ENCODE measurements at regions not wholly inside any gene's neighbourhood (a gene's known extent, or its start where the extent isn't known, plus 50 kb on each side); places are given as distances from the start of the nearest gene placed in this dataset.

DNA sequence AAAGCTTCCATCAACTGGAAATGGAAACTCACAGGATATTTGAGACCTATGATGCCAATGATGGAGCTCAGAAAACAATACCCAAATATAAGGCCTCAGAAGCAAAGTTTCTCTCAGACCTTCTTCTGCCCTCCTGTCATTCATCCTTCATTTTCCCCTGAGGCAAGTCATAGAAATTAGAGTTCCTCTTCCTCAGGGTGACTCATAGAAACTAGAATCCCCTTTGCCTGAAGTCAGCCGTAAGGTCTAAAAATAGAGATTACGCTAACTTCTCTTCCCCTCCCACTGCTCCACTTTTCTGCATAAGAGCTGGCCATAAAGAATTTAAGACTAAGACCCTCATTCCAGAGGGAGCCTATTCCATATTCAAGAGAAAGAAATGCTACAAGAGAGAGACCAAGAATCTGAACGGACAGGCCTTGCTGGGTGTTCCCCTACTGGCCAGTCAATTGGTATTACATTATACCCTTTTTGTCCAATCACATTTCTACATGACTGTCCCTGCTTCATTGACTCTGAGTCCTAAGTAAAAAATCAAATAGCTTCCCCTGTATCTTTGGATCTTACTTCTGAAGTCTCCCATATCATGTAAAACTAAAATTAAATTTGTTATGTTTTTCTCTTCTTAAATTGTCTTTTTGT lies 994.9 kb downstream of the ADGRL2 start:
- intact Hi-C loops (cut with DNase I): no loop called here
- TF ChIP-seq, protein P1, sequence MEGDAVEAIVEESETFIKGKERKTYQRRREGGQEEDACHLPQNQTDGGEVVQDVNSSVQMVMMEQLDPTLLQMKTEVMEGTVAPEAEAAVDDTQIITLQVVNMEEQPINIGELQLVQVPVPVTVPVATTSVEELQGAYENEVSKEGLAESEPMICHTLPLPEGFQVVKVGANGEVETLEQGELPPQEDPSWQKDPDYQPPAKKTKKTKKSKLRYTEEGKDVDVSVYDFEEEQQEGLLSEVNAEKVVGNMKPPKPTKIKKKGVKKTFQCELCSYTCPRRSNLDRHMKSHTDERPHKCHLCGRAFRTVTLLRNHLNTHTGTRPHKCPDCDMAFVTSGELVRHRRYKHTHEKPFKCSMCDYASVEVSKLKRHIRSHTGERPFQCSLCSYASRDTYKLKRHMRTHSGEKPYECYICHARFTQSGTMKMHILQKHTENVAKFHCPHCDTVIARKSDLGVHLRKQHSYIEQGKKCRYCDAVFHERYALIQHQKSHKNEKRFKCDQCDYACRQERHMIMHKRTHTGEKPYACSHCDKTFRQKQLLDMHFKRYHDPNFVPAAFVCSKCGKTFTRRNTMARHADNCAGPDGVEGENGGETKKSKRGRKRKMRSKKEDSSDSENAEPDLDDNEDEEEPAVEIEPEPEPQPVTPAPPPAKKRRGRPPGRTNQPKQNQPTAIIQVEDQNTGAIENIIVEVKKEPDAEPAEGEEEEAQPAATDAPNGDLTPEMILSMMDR (IDR thresholded peaks at IDR 0.05): no peak
- no peak for TF ChIP-seq POLR2A (IDR thresholded peaks at IDR 0.05)
- ATAC-seq (no peak), DNase-seq (no peak)
- WGBS (ENCODE audit: insufficient coverage, low coverage, low lambda C conversion rate, missing lambda C conversion rate): 75% methylated on average over 3 of the region's 3 CpGs
- no peak overlapping the region for H3K4me3 ChIP-seq
- no peaks in the 10 kb centered on the region for H3K27me3 ChIP-seq
- H3K27ac ChIP-seq: no peak overlapping the region
- peaks cover 0 to 4% (median 2%) of the 10 kb centered on the region in 4 donors for H3K9me3 ChIP-seq
- H3K4me1 ChIP-seq: no peaks in the 10 kb centered on the region
- H3K36me3 ChIP-seq: no peaks in the 10 kb centered on the region

DNA sequence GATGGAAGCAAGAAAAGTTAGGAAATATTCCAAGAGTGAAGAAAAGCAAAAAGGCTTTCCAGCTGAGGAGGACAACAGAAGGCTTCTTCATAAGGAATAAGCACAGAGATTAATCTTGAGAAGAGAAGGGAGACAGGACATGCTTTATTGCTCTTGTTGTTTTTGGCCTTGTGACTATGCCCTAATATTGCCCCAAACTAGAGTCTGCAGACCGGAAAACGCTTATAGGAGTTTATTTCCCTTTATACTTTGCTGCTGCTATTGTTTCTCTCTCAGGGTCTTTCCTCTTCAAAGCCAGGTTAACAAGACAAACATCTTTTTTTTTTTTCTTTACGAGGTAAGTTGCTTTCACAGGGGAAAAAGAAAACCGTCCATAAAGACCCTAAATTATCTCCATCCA lies 991.4 kb downstream of the ADGRL2 start:
- Histone ChIP-seq H3K27me3 (no peaks in the 10 kb centered on the region), H3K4me3 (no peak overlapping the region), H3K36me3 (no peaks in the 10 kb centered on the region), H3K4me1 (no peaks in the 10 kb centered on the region), H3K27ac (no peak overlapping the region), H3K9me3 (peaks cover 0 to 6% (median 3%) of the 10 kb centered on the region in 4 donors)
- 58% methylated on average over 4 of the region's 4 CpGs for WGBS (ENCODE audit: insufficient coverage, low coverage, low lambda C conversion rate, missing lambda C conversion rate)
- DNase-seq (no peak), ATAC-seq (no peak)
- intact Hi-C loops (cut with DNase I): no loop called here
- TF ChIP-seq, protein P1 (IDR thresholded peaks at IDR 0.05): no peak
- no peak for TF ChIP-seq POLR2A (IDR thresholded peaks at IDR 0.05)

DNA sequence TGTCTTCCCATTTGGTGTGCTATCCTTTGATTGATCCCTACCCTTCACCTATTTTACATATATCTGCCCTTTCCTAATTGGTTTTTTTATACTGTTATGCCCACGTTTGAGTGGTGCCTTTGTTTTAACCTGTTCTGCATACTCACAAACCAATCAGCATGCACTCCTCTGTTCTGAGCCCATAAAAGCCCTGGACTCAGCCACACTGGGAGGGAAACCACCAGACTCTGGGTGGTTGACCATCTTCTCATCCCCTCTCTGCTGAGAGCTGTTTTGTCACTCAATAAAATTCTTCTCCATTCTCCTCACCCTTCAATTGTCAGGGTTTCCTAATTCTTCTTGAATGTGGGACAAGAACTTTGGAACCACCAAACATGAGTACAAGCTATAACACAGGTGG lies 989.8 kb downstream of the ADGRL2 start:
- Histone ChIP-seq H3K36me3 (no peaks in the 10 kb centered on the region), H3K27ac (no peak overlapping the region), H3K9me3 (peaks cover 0 to 6% (median 3%) of the 10 kb centered on the region in 4 donors), H3K4me1 (no peaks in the 10 kb centered on the region), H3K27me3 (no peaks in the 10 kb centered on the region), H3K4me3 (no peak overlapping the region)
- DNase-seq: no peak
- ATAC-seq: no peak
- intact Hi-C loops (cut with DNase I): no loop called here
- TF ChIP-seq, protein P1 (IDR thresholded peaks at IDR 0.05): no peak
- no peak for TF ChIP-seq POLR2A (IDR thresholded peaks at IDR 0.05)
- WGBS (ENCODE audit: insufficient coverage, low coverage, low lambda C conversion rate, missing lambda C conversion rate): 22% methylated on average over 1 of the region's 1 CpG

DNA sequence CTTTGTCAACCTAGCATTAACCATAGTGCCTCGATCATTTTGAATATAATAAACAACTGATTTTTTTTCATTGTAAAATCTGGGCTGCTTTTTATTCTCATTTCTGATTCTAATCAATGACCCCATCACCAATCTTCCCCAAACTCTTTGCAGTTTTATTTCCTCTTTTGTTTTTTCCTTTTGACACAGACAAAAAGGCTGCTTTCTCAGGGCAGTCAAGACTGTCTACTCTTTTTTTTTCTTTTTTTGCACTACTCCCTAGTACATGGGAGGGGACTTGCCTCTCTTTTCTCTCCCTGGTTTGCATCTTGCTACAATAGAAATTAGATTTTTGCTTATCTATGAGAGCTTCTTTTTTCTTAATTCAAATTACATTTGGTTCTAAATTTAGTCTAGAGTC lies 987.9 kb downstream of the ADGRL2 start:
- Histone ChIP-seq H3K4me3 (no peak overlapping the region), H3K27me3 (no peaks in the 10 kb centered on the region), H3K9me3 (peaks cover 0 to 6% (median 3%) of the 10 kb centered on the region in 4 donors), H3K27ac (no peak overlapping the region), H3K36me3 (no peaks in the 10 kb centered on the region), H3K4me1 (no peaks in the 10 kb centered on the region)
- intact Hi-C loops (cut with DNase I): no loop called here
- TF ChIP-seq, protein P1 (IDR thresholded peaks at IDR 0.05): no peak
- no peak for TF ChIP-seq POLR2A (IDR thresholded peaks at IDR 0.05)
- DNase-seq (no peak), ATAC-seq (no peak)
- 36% methylated on average over 1 of the region's 1 CpG for WGBS (ENCODE audit: insufficient coverage, low coverage, low lambda C conversion rate, missing lambda C conversion rate)

All from right lobe of liver (tissue), 6 donors.